HEK293 (cell line): ENCODE measurements at regions not wholly inside any gene's neighbourhood (a gene's known extent, or its start where the extent isn't known, plus 50 kb on each side); places are given as distances from the start of the nearest gene placed in this dataset.

ENCODE experiments used
- CTCF ChIA-PET: fragments of 350-600 bp; formaldehyde crosslinking; extraction: SDS; loops from one replicate; lab custom pipeline; 2021; ENCODE audit warnings: antibody characterized with exemption; lab: Yijun Ruan, JAX
- POLR2A ChIA-PET: fragments of 300-600 bp; formaldehyde crosslinking; extraction: SDS; loops from one replicate; lab custom pipeline; 2020; ENCODE audit warnings: antibody characterized with exemption, inconsistent platforms; lab: Yijun Ruan, JAX
- H3K27ac ChIP-seq: fragments of 200-500 bp; sonication (Bioruptor generic); 2 replicates; pipeline ENCODE4 v1.5.1; 2014; ENCODE audit warnings: low read depth, low read length, control low read depth, inconsistent platforms; ENCODE audit errors: extremely low read depth
- H3K36me3 ChIP-seq, 2 experiments: fragments of 200-500 bp in 1 of 2; sonication (Bioruptor generic) in 1 of 2; 1 replicate in 1 of 2; 2 replicates in 1 of 2; pipeline ENCODE4 v1.5.1; 2014 to 2017; ENCODE audit warnings: inconsistent platforms in 2 of 2, low read length in 2 of 2; ENCODE audit not compliant: control insufficient read depth in 2 of 2, insufficient read depth in 1 of 2
- H3K4me1 ChIP-seq: fragments of 200-500 bp; sonication (Bioruptor generic); 2 replicates; pipeline ENCODE4 v1.5.1; 2014; ENCODE audit warnings: mild to moderate bottlenecking, low read length, inconsistent platforms; ENCODE audit not compliant: control insufficient read depth, insufficient read depth
- H3K4me3 ChIP-seq: 2 replicates; pipeline ENCODE4 v1.5.1; 2011; ENCODE audit warnings: low read depth, mild to moderate bottlenecking, control low read depth, low read length, moderate library complexity
- H3K9me3 ChIP-seq: fragments of 200-500 bp; sonication (Bioruptor generic); 2 replicates; pipeline ENCODE4 v1.5.1; 2014; ENCODE audit warnings: low read depth, low read length, inconsistent platforms; ENCODE audit not compliant: control insufficient read depth, insufficient read depth
- GLI4 ChIP-seq: fragments of 450-650 bp; formaldehyde crosslinking; IDR thresholded peaks from 2 replicates; pipeline ENCODE4 v1.5.1; 2016; ENCODE audit warnings: missing biosample characterization, missing genetic modification characterization
- GLIS2 ChIP-seq: fragments of 450-650 bp; formaldehyde crosslinking; IDR thresholded peaks from 2 replicates; pipeline ENCODE4 v1.5.1; 2016; ENCODE audit warnings: missing biosample characterization, missing genetic modification characterization
- INSM2 ChIP-seq: fragments of 450-650 bp; formaldehyde crosslinking; IDR thresholded peaks from 2 replicates; pipeline ENCODE4 v1.5.1; 2016; ENCODE audit warnings: missing biosample characterization, missing genetic modification characterization
- KLF1 ChIP-seq: fragments of 450-650 bp; formaldehyde crosslinking; IDR thresholded peaks from 2 replicates; pipeline ENCODE4 v1.5.1; 2016; ENCODE audit warnings: missing biosample characterization, missing genetic modification characterization
- MYNN ChIP-seq: fragments of 450-650 bp; formaldehyde crosslinking; IDR thresholded peaks from 2 replicates; pipeline ENCODE4 v1.5.1; 2016; ENCODE audit warnings: missing biosample characterization, missing genetic modification characterization, borderline replicate concordance
- ZFP69B ChIP-seq: fragments of 450-650 bp; formaldehyde crosslinking; IDR thresholded peaks from 2 replicates; pipeline ENCODE4 v1.5.1; 2016; ENCODE audit warnings: missing biosample characterization, missing genetic modification characterization
- ZNF10 ChIP-seq: fragments of 450-650 bp; formaldehyde crosslinking; IDR thresholded peaks from 2 replicates; pipeline ENCODE4 v1.5.1; 2017; ENCODE audit warnings: missing biosample characterization, missing genetic modification characterization
- ZNF133 ChIP-seq: fragments of 450-650 bp; formaldehyde crosslinking; IDR thresholded peaks from 2 replicates; pipeline ENCODE4 v1.5.1; 2016; ENCODE audit warnings: missing biosample characterization, missing genetic modification characterization
- ZNF140 ChIP-seq: fragments of 450-650 bp; formaldehyde crosslinking; IDR thresholded peaks from 2 replicates; pipeline ENCODE4 v1.5.1; 2016; ENCODE audit warnings: missing biosample characterization, missing genetic modification characterization
- ZNF174 ChIP-seq: fragments of 450-650 bp; formaldehyde crosslinking; IDR thresholded peaks from 2 replicates; pipeline ENCODE4 v1.5.0; 2017; ENCODE audit warnings: missing biosample characterization, mild to moderate bottlenecking, missing genetic modification characterization
- ZNF248 ChIP-seq: fragments of 450-650 bp; formaldehyde crosslinking; IDR thresholded peaks from 2 replicates; pipeline ENCODE4 v1.5.1; 2017; ENCODE audit warnings: missing biosample characterization, missing genetic modification characterization
- ZNF302 ChIP-seq: fragments of 450-650 bp; formaldehyde crosslinking; IDR thresholded peaks from 2 replicates; pipeline ENCODE4 v1.5.1; 2016; ENCODE audit warnings: missing biosample characterization, missing genetic modification characterization, low read depth
- ZNF335 ChIP-seq: fragments of 450-650 bp; formaldehyde crosslinking; conservative IDR thresholded peaks from 2 replicates; pipeline ENCODE4 v1.5.1; 2016; ENCODE audit warnings: missing biosample characterization, missing genetic modification characterization
- ZNF555 ChIP-seq: fragments of 450-650 bp; formaldehyde crosslinking; conservative IDR thresholded peaks from 2 replicates; pipeline ENCODE4 v1.5.1; 2017; ENCODE audit warnings: missing biosample characterization, mild to moderate bottlenecking, missing genetic modification characterization, inconsistent platforms
- ZNF585B ChIP-seq: fragments of 450-650 bp; formaldehyde crosslinking; IDR thresholded peaks from 2 replicates; pipeline ENCODE4 v1.5.1; 2016; ENCODE audit warnings: missing biosample characterization, missing genetic modification characterization
- ZNF624 ChIP-seq: fragments of 450-650 bp; formaldehyde crosslinking; IDR thresholded peaks from 2 replicates; pipeline ENCODE4 v1.5.1; 2017; ENCODE audit warnings: missing biosample characterization, missing genetic modification characterization
- ZNF677 ChIP-seq: fragments of 450-650 bp; IDR thresholded peaks from 2 replicates; pipeline ENCODE4 v1.5.0; 2018; ENCODE audit warnings: missing biosample characterization, mild to moderate bottlenecking, missing genetic modification characterization, moderate library complexity
- ZNF747 ChIP-seq: fragments of 450-650 bp; formaldehyde crosslinking; IDR thresholded peaks from 2 replicates; pipeline ENCODE4 v1.5.1; 2016; ENCODE audit warnings: missing biosample characterization, missing genetic modification characterization
- ZSCAN16 ChIP-seq: fragments of 450-650 bp; formaldehyde crosslinking; IDR thresholded peaks from 2 replicates; pipeline ENCODE4 v1.5.1; 2016; ENCODE audit warnings: missing biosample characterization, missing genetic modification characterization
- ZSCAN23 ChIP-seq: fragments of 450-650 bp; formaldehyde crosslinking; IDR thresholded peaks from 2 replicates; pipeline ENCODE4 v1.5.1; 2016; ENCODE audit warnings: missing biosample characterization, missing genetic modification characterization
- ZSCAN5A ChIP-seq: fragments of 450-650 bp; formaldehyde crosslinking; IDR thresholded peaks from 2 replicates; pipeline ENCODE4 v1.5.1; 2016; ENCODE audit warnings: missing biosample characterization, missing genetic modification characterization
- TF ChIP-seq, protein P1 (sequence below): fragments of 450-650 bp; formaldehyde crosslinking; IDR thresholded peaks from 2 replicates; pipeline ENCODE4 v1.5.1; 2017; ENCODE audit warnings: missing biosample characterization, missing genetic modification characterization
- TF ChIP-seq, protein P2 (sequence below): fragments of 450-650 bp; formaldehyde crosslinking; IDR thresholded peaks from 2 replicates; pipeline ENCODE4 v1.5.1; 2016; ENCODE audit warnings: missing biosample characterization, missing genetic modification characterization

- TF ChIP-seq ZNF133 (tag by site-specific recombination): no peak
Measured at GRCh38 chr7:13077466-13077865, 390.0 kb downstream of the ARL4A start (continued).

GRCh38 chr7:13078105-13078504 lies 390.7 kb downstream of the ARL4A start:
- H3K4me3 ChIP-seq: no peak overlapping the region
- no peaks in the 10 kb centered on the region for H3K9me3 ChIP-seq
- H3K4me1 ChIP-seq: no peaks in the 10 kb centered on the region
- no peak overlapping the region for H3K27ac ChIP-seq
- no peaks in the 10 kb centered on the region for H3K36me3 ChIP-seq
- ChIA-PET CTCF (no interaction called here), POLR2A (no interaction called here)
- no peak for TF ChIP-seq ZNF140 (tag by site-specific recombination)
- TF ChIP-seq ZSCAN23 (tag by site-specific recombination): no peak
- TF ChIP-seq ZNF174 (tag by site-specific recombination): no peak

GRCh38 chr7:13090959-13091358 lies 403.5 kb downstream of the ARL4A start:
- TF ChIP-seq, protein P1, sequence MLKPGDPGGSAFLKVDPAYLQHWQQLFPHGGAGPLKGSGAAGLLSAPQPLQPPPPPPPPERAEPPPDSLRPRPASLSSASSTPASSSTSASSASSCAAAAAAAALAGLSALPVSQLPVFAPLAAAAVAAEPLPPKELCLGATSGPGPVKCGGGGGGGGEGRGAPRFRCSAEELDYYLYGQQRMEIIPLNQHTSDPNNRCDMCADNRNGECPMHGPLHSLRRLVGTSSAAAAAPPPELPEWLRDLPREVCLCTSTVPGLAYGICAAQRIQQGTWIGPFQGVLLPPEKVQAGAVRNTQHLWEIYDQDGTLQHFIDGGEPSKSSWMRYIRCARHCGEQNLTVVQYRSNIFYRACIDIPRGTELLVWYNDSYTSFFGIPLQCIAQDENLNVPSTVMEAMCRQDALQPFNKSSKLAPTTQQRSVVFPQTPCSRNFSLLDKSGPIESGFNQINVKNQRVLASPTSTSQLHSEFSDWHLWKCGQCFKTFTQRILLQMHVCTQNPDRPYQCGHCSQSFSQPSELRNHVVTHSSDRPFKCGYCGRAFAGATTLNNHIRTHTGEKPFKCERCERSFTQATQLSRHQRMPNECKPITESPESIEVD: no peak
- no peak for TF ChIP-seq ZFP69B (tag by site-specific recombination)
- no peak for TF ChIP-seq ZNF555 (tag by site-specific recombination)
- no peak for TF ChIP-seq GLIS2 (tag by site-specific recombination)
- TF ChIP-seq ZNF174 (tag by site-specific recombination): no peak
- TF ChIP-seq INSM2 (tag by site-specific recombination): no peak
- TF ChIP-seq KLF1 (tag by site-specific recombination): no peak
- TF ChIP-seq ZNF747 (tag by site-specific recombination): no peak
- TF ChIP-seq ZNF302: no peak
- no peak for TF ChIP-seq ZNF677 (tag by site-specific recombination)
- TF ChIP-seq ZSCAN16: no peak
- TF ChIP-seq ZNF248 (tag by site-specific recombination): no peak
- TF ChIP-seq ZNF624: no peak
- TF ChIP-seq, protein P2, sequence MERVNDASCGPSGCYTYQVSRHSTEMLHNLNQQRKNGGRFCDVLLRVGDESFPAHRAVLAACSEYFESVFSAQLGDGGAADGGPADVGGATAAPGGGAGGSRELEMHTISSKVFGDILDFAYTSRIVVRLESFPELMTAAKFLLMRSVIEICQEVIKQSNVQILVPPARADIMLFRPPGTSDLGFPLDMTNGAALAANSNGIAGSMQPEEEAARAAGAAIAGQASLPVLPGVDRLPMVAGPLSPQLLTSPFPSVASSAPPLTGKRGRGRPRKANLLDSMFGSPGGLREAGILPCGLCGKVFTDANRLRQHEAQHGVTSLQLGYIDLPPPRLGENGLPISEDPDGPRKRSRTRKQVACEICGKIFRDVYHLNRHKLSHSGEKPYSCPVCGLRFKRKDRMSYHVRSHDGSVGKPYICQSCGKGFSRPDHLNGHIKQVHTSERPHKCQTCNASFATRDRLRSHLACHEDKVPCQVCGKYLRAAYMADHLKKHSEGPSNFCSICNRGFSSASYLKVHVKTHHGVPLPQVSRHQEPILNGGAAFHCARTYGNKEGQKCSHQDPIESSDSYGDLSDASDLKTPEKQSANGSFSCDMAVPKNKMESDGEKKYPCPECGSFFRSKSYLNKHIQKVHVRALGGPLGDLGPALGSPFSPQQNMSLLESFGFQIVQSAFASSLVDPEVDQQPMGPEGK (tag by site-specific recombination): no peak
- TF ChIP-seq ZSCAN5A (tag by site-specific recombination): no peak
- no peak for TF ChIP-seq GLI4 (tag by site-specific recombination)
- no peak for TF ChIP-seq ZNF10
- TF ChIP-seq ZNF585B (tag by site-specific recombination): no peak
- no peak for TF ChIP-seq ZNF335 (tag by site-specific recombination)
- TF ChIP-seq MYNN (tag by site-specific recombination): no peak
- Histone ChIP-seq H3K36me3 (no peaks in the 10 kb centered on the region), H3K4me1 (no peaks in the 10 kb centered on the region), H3K9me3 (no peaks in the 10 kb centered on the region), H3K27ac (no peak overlapping the region), H3K4me3 (no peak overlapping the region)
- ChIA-PET POLR2A (no interaction called here), CTCF (interaction anchor here (0.6 to 1.4 kb wide), 3 partner anchors 25 to 171 kb away, joined by 3 to 4 read pairs (median 4); no protein-coding TSS in a partner anchor)
